Esophagus (tissue), 2 donors: ENCODE measurements at regions not wholly inside any gene's neighbourhood (a gene's known extent, or its start where the extent isn't known, plus 50 kb on each side); places are given as distances from the start of the nearest gene placed in this dataset.

Experiments used
- H3K27ac ChIP-seq, 2 donors: one replicate each; pipeline ENCODE4 v1.5.1; 2013; ENCODE audit warnings: low read depth in 2 of 2, mild to moderate bottlenecking in 2 of 2, inconsistent platforms in 1 of 2, low read length in 1 of 2, moderate library complexity in 1 of 2
- H3K27me3 ChIP-seq, 2 donors: one replicate each; pipeline ENCODE4 v1.6.1; 2013; ENCODE audit warnings: low read length in 2 of 2, control low read depth in 1 of 2, mild to moderate bottlenecking in 1 of 2; ENCODE audit not compliant: insufficient read depth in 2 of 2, control insufficient read depth in 1 of 2
- H3K36me3 ChIP-seq, 2 donors: one replicate each; pipeline ENCODE4 v1.6.1; 2013; ENCODE audit warnings: low read length in 1 of 2; ENCODE audit not compliant: control insufficient read depth in 2 of 2, insufficient read depth in 2 of 2
- H3K4me1 ChIP-seq, 2 donors: one replicate each; pipeline ENCODE4 v1.6.1; 2013; ENCODE audit warnings: low read length in 1 of 2; ENCODE audit not compliant: control insufficient read depth in 2 of 2, insufficient read depth in 2 of 2
- H3K4me3 ChIP-seq, 2 donors: one replicate each; pipeline ENCODE4 v1.5.1; 2013; ENCODE audit warnings: low read length in 2 of 2, mild to moderate bottlenecking in 2 of 2, low read depth in 1 of 2, moderate library complexity in 1 of 2
- H3K9me3 ChIP-seq, 2 donors: one replicate each; pipeline ENCODE4 v1.6.1; 2013; ENCODE audit warnings: mild to moderate bottlenecking in 2 of 2, low read depth in 1 of 2, low read length in 1 of 2, moderate library complexity in 1 of 2; ENCODE audit not compliant: control insufficient read depth in 2 of 2, insufficient read depth in 1 of 2
- WGBS, 2 donors: extraction: QIAGEN DNeasy Blood & Tissue Kit; methylation state at CpG; one replicate each; pipeline ENCODE4 v1.1.7; 2013; 5-methylcytosine and 5-hydroxymethylcytosine counted together
- donor health status: healthy with polysubstance abuse.
- donor health status: Bipolar disorder and iron deficiency.

- 90% methylated on average over 52 of the region's 52 CpGs for WGBS, 2 donors
- Histone ChIP-seq H3K4me1 (no peaks in the 10 kb centered on the region), H3K27me3 (no peaks in the 10 kb centered on the region), H3K4me3 (no peak overlapping the region), H3K27ac (no peak overlapping the region), H3K36me3 (no peaks in the 10 kb centered on the region), H3K9me3 (no peaks in the 10 kb centered on the region)
These were observed 66.4 kb upstream of the ADGRA1 start for GRCh38 chr10:133021116-133021962.

DNA sequence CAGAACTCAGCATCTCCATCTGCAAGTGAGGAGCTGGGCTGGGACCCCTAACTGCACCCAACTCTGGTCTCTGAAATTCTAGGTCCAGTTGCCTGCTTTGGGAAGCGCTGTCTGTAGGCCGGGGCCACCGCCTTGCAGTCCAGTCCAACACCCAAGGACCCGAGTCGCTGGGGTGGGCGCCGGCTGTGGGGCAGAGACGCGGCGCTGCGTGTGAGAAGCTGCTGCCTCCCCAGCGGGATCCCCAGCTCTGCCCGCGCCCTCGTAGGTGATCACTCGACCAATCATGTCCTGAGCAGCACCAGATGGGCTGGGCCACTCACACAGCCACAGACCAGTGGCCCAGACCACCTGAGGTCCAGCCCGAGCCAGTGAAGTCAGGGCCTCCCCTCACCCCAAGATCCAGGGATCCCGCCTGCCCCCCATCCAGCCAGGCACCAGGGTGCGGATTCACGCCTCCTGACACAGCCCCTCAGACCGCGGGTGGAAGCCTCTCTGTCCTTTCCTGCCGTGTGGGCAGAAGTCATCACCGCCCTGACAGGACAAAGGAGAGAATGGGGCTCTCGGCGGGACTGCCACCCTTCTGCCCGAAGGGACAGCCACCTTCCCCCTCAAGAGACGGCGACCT, 67.4 kb upstream of the ADGRA1 start:
- H3K27me3 ChIP-seq, result no peaks in the 10 kb centered on the region
- 86 to 87% methylated on average over 29 of the region's 29 CpGs for WGBS, 2 donors

DNA sequence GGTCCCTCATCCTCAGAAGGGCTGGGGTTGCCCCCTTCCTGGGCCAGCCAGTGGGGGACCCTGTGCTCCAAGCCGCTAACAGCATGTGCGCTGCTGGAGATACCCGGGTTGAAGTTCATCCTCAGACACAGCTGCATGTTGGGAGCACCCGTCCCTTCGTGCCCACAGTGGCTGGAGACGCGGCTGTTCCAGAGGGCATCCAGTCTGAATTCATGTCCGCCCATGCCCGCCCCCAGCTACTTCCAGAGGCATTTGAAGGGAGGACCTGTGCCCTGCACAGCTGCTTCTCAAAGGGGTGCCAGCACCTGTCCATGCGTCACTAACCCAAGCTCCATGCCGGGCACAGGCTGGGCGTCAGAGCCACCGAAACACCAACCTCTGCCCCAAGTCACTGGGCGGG, 68.1 kb upstream of the ADGRA1 start:
- no peaks in the 10 kb centered on the region for H3K4me1 ChIP-seq
- WGBS, 2 donors, result 93 to 95% methylated on average over 14 of the region's 14 CpGs
- no peaks in the 10 kb centered on the region for H3K27me3 ChIP-seq
- no peaks in the 10 kb centered on the region for H3K9me3 ChIP-seq
- no peaks in the 10 kb centered on the region for H3K36me3 ChIP-seq
- H3K27ac ChIP-seq, result no peak overlapping the region
- H3K4me3 ChIP-seq, result no peak overlapping the region

More for the DNA sequence above, 67.4 kb upstream of the ADGRA1 start:
- no peak overlapping the region for H3K4me3 ChIP-seq
- no peaks in the 10 kb centered on the region for H3K9me3 ChIP-seq
- H3K36me3 ChIP-seq, result no peaks in the 10 kb centered on the region
- H3K4me1 ChIP-seq, result no peaks in the 10 kb centered on the region
- H3K27ac ChIP-seq, result no peak overlapping the region

DNA sequence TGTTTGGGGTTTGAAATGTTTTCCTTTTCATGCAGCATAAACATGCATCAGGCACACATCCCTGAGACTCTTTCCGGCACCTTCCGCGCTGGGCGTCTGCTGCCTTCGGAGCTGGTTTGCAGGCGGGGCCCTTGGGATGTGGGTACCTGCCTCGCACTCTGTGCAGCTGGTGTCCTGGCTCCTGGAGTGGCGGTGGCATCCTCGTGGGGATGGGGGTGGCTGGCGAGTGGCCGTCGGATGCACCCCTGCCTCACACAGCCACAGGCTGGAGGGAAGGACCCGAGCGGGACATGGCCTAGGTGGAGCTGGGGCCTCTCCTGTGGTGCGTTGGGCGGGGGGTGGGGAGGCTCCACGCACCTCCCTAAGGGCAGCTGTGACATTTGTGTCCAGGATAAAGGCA, 68.5 kb upstream of the ADGRA1 start:
- WGBS, 2 donors, result 83 to 88% methylated on average over 14 to 17 of the region's 17 CpGs
- H3K27ac ChIP-seq, result no peak overlapping the region
- no peaks in the 10 kb centered on the region for H3K4me1 ChIP-seq
- H3K9me3 ChIP-seq, result no peaks in the 10 kb centered on the region
- no peak overlapping the region for H3K4me3 ChIP-seq
- no peaks in the 10 kb centered on the region for H3K36me3 ChIP-seq
- H3K27me3 ChIP-seq, result no peaks in the 10 kb centered on the region

DNA sequence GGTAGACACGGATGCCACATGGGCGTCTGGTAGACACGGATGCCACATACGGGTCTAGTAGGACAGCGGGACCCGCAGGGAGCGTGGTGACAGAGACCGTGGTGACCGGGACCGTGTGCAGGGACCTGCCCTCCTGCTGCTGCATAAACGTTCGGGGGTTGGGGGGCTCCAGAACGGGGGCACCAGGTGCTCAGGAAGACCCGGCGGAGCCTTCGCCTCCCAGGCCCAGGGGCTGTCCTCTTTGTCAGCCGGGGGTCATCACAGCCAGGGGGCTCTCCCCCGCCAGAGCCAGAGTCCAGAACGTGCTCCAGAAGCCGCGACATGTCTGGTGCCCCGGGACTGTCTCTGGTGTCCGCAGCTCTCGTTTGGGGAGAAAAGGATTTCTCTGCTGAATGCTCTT, 69.2 kb upstream of the ADGRA1 start:
- H3K36me3 ChIP-seq, result no peaks in the 10 kb centered on the region
- no peak overlapping the region for H3K4me3 ChIP-seq
- H3K27me3 ChIP-seq, result no peaks in the 10 kb centered on the region
- H3K9me3 ChIP-seq, result peaks cover 0 to 3% of the 10 kb centered on the region in 2 donors
- WGBS, 2 donors, result 87 to 89% methylated on average over 24 of the region's 24 CpGs
- no peaks in the 10 kb centered on the region for H3K4me1 ChIP-seq
- H3K27ac ChIP-seq, result no peak overlapping the region

DNA sequence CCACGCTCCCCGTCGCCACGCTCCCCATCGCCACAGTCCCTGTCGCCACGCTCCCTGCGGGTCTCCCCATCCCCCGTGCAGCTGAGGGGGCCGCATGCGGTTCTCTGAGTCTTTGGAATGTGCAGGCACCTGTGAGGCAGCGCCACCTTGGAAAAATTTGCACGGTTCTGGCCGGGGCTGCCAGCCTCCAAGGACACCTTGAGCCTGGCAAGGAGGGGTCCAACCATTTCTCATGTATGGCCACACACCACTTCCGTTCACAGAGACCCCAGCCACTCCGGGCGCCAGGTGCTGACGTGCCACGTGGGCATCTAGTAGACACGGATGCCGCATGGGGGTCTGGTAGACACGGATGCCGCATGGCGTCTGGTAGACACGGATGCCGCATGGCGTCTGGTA, 70.5 kb upstream of the ADGRA1 start:
- no peaks in the 10 kb centered on the region for H3K27me3 ChIP-seq
- WGBS, 2 donors, result 90 to 95% methylated on average over 27 of the region's 27 CpGs
- no peak overlapping the region for H3K4me3 ChIP-seq
- no peaks in the 10 kb centered on the region for H3K36me3 ChIP-seq
- peaks cover 0 to 8% of the 10 kb centered on the region in 2 donors for H3K9me3 ChIP-seq
- H3K4me1 ChIP-seq, result no peaks in the 10 kb centered on the region
- H3K27ac ChIP-seq, result no peak overlapping the region

DNA sequence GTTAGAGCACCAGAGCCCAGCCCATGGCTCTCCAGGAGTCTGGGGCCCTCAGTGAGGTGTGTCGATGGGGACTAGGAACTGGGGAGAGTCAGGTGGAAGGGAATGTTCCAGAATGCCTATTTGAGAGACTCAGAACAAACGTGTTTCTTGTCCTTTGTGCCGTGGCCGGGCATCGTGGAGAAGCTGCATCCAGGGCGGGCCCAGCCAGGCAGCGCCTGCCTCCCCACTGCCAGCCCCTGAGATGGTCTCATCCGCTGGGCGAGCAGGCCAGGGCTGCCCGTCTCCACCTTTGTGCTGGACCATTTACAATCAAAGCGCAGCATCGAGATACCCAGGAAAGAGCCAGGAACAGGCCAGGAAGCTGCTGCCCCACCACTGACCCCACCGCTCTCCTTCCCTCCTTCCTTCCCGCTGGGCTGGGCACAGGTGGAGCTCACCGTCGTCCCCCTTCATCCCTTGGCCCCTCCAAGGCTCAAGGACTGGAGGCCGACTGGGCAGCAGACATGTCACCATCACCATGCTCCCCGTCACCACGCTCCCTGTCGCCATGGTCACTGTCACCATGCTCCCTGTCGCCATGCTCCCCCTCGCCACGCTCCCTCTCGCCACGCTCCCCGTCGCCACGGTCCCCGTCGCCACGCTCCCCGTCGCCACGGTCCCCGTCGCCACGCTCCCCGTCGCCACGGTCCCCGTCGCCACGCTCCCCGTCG, 71.1 kb upstream of the ADGRA1 start:
- no peak overlapping the region for H3K4me3 ChIP-seq
- WGBS, 2 donors, result 94 to 96% methylated on average over 45 of the region's 45 CpGs
- peaks cover 0 to 8% of the 10 kb centered on the region in 2 donors for H3K9me3 ChIP-seq
- H3K27ac ChIP-seq, result no peak overlapping the region
- no peaks in the 10 kb centered on the region for H3K4me1 ChIP-seq
- H3K36me3 ChIP-seq, result no peaks in the 10 kb centered on the region
- H3K27me3 ChIP-seq, result no peaks in the 10 kb centered on the region

- H3K27me3 ChIP-seq, result no peaks in the 10 kb centered on the region
- no peak overlapping the region for H3K4me3 ChIP-seq
- no peak overlapping the region for H3K27ac ChIP-seq
- no peaks in the 10 kb centered on the region for H3K36me3 ChIP-seq
- peaks cover 0 to 8% of the 10 kb centered on the region in 2 donors for H3K9me3 ChIP-seq
- WGBS, 2 donors, result 88 to 92% methylated on average over 34 of the region's 34 CpGs
- H3K4me1 ChIP-seq, result no peaks in the 10 kb centered on the region
These were observed 71.8 kb upstream of the ADGRA1 start for GRCh38 chr10:133015816-133016462.

GRCh38 chr10:133015321-133015720, 72.4 kb upstream of the ADGRA1 start:
- Histone ChIP-seq H3K4me1 (no peaks in the 10 kb centered on the region), H3K27ac (no peak overlapping the region), H3K9me3 (peaks cover 0 to 8% of the 10 kb centered on the region in 2 donors), H3K4me3 (no peak overlapping the region), H3K36me3 (no peaks in the 10 kb centered on the region), H3K27me3 (no peaks in the 10 kb centered on the region)
- 84 to 87% methylated on average over 18 of the region's 18 CpGs for WGBS, 2 donors
